Occipital lobe (tissue), 1 donor: ENCODE measurements at regions not wholly inside any gene's neighbourhood (a gene's known extent, or its start where the extent isn't known, plus 50 kb on each side); places are given as distances from the start of the nearest gene placed in this dataset.
"Not testable (repeated sequence)": the region's sequence is repeated elsewhere in the genome, so short reads cannot be mapped to it uniquely, and the experiment has no call there.

Source experiments
- DNase-seq: peaks from one replicate; lab custom pipeline; 2025; lab: John Stamatoyannopoulos, UW

DNA sequence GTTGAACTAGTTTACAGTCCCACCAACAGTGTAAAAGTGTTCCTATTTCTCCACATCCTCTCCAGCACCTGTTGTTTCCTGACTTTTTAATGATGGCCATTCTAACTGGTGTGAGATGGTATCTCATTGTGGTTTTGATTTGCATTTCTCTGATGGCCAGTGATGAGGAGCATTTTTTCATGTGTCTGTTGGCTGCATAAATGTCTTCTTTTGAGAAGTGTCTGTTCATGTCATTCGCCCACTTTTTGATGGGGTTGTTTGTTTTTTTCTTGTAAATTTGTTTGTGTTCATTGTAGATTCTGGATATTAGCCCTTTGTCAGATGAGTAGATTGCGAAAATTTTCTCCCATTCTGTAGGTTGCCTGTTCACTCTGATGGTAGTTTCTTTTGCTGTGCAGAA lies 421.7 kb downstream of the XYLT1 start:
- not testable (repeated sequence) for DNase-seq

DNA sequence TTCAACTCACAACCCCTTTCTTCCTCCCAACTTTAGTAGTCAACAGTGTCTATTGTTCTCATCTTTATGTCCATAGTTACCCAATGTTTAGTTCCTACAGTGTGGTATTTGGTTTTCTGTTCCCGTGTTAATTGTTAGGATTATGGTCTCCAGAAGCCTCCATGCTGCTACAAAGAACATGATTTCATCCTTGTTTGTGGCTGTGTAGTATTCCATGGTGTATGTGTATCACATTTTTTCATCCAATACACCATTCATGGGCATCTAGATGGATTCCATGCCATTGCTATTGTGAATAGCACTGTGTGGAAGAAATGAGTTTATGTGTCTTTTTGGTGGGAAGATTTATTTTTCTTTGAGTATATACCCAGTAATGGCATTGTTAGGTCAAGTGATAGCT lies 420.3 kb downstream of the XYLT1 start:
- DNase-seq: no peak
